ENCODE measurements at regions not wholly inside any gene's neighbourhood (a gene's known extent, or its start where the extent isn't known, plus 50 kb on each side); places are given as distances from the start of the nearest gene placed in this dataset.

DNA sequence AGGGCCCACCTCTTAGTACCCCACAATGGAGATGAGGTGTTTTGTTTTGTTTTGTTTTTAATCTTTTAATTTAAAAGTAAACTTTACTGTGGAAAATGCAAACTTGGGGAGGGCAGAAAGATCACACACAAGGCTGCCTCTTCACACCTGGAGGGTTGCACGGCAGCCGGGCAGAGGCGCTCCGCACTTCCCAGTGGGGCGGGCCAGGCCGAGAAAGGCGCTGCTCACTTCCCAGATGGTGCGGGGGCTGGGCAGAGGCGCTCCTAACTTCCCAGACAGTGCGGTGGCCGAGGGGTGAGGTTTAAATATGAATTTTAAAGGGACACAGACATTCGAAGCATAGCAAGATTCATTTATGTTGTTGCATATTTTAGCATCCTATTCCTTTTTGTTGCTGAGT lies 235.9 kb upstream of the MTPN start:
- TF ChIP-seq, protein P1, sequence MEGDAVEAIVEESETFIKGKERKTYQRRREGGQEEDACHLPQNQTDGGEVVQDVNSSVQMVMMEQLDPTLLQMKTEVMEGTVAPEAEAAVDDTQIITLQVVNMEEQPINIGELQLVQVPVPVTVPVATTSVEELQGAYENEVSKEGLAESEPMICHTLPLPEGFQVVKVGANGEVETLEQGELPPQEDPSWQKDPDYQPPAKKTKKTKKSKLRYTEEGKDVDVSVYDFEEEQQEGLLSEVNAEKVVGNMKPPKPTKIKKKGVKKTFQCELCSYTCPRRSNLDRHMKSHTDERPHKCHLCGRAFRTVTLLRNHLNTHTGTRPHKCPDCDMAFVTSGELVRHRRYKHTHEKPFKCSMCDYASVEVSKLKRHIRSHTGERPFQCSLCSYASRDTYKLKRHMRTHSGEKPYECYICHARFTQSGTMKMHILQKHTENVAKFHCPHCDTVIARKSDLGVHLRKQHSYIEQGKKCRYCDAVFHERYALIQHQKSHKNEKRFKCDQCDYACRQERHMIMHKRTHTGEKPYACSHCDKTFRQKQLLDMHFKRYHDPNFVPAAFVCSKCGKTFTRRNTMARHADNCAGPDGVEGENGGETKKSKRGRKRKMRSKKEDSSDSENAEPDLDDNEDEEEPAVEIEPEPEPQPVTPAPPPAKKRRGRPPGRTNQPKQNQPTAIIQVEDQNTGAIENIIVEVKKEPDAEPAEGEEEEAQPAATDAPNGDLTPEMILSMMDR (IDR thresholded peaks at IDR 0.05): no peak
- no peak for TF ChIP-seq POLR2A (IDR thresholded peaks at IDR 0.05)
